Osteocyte (in vitro differentiated cells): ENCODE measurements at regions not wholly inside any gene's neighbourhood (a gene's known extent, or its start where the extent isn't known, plus 50 kb on each side); places are given as distances from the start of the nearest gene placed in this dataset.

Experiments
- DNase-seq: peaks from one replicate; pipeline ENCODE4 v3.0.0; 2021; ENCODE audit warnings: mixed read lengths; ENCODE audit not compliant: unreplicated experiment; ENCODE audit errors: extremely low spot score
- H3K27ac Mint-ChIP-seq: one replicate; pipeline ENCODE4 v1.8.0; 2021; ENCODE audit warnings: mild to moderate bottlenecking, mixed read lengths; ENCODE audit not compliant: unreplicated experiment
- H3K27me3 Mint-ChIP-seq: one replicate; pipeline ENCODE4 v1.8.0; 2021; ENCODE audit warnings: mixed read lengths; ENCODE audit not compliant: unreplicated experiment
- H3K36me3 Mint-ChIP-seq: one replicate; pipeline ENCODE4 v1.8.0; 2021; ENCODE audit warnings: mixed read lengths; ENCODE audit not compliant: unreplicated experiment
- H3K4me1 Mint-ChIP-seq: one replicate; pipeline ENCODE4 v1.8.0; 2021; ENCODE audit warnings: mixed read lengths; ENCODE audit not compliant: unreplicated experiment
- H3K4me3 Mint-ChIP-seq: one replicate; pipeline ENCODE4 v1.8.0; 2021; ENCODE audit warnings: mild to moderate bottlenecking, moderate library complexity, mixed read lengths; ENCODE audit not compliant: unreplicated experiment
- H3K9me3 Mint-ChIP-seq: one replicate; pipeline ENCODE4 v1.8.0; 2021; ENCODE audit warnings: mixed read lengths; ENCODE audit not compliant: unreplicated experiment
- TF ChIP-seq, protein P1 (sequence below): fragments of 200-600 bp; sonication (generic); IDR thresholded peaks from 2 replicates; pipeline ENCODE4 v1.5.0; 2021; ENCODE audit warnings: antibody characterized with exemption, mild to moderate bottlenecking, moderate library complexity

DNA sequence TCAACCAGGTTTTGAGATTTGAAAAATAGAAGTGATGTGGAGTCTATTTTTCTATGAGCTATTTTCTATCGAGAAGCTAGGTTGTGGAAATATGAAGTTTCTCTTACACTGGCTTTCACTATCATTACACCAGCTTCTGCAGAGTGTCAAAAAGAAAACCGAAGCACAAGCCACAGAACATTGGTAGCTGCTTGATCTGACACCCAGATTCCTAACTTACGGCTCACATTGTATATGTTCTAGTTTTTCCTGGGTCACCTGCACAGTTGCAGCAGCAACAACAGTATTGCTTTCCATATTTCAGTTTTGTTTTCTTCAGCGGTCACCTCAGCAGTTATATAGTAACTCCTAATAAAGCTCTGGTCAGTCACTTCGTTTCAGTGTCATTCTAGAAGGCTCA lies 790.1 kb downstream of the PLOD2 start:
- H3K9me3 Mint-ChIP-seq, result peaks cover 7% of the 10 kb centered on the region
- H3K27me3 Mint-ChIP-seq, result no peaks in the 10 kb centered on the region
- DNase-seq, result no peak
- no peaks in the 10 kb centered on the region for H3K36me3 Mint-ChIP-seq
- no peak overlapping the region for H3K27ac Mint-ChIP-seq
- no peaks in the 10 kb centered on the region for H3K4me1 Mint-ChIP-seq
- H3K4me3 Mint-ChIP-seq, result no peak overlapping the region
- TF ChIP-seq, protein P1, sequence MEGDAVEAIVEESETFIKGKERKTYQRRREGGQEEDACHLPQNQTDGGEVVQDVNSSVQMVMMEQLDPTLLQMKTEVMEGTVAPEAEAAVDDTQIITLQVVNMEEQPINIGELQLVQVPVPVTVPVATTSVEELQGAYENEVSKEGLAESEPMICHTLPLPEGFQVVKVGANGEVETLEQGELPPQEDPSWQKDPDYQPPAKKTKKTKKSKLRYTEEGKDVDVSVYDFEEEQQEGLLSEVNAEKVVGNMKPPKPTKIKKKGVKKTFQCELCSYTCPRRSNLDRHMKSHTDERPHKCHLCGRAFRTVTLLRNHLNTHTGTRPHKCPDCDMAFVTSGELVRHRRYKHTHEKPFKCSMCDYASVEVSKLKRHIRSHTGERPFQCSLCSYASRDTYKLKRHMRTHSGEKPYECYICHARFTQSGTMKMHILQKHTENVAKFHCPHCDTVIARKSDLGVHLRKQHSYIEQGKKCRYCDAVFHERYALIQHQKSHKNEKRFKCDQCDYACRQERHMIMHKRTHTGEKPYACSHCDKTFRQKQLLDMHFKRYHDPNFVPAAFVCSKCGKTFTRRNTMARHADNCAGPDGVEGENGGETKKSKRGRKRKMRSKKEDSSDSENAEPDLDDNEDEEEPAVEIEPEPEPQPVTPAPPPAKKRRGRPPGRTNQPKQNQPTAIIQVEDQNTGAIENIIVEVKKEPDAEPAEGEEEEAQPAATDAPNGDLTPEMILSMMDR, result no peak

- H3K36me3 Mint-ChIP-seq, result no peaks in the 10 kb centered on the region
- no peak for DNase-seq
- TF ChIP-seq, protein P1, result no peak
- H3K4me1 Mint-ChIP-seq, result no peaks in the 10 kb centered on the region
- H3K4me3 Mint-ChIP-seq, result no peak overlapping the region
- peaks cover 7% of the 10 kb centered on the region for H3K9me3 Mint-ChIP-seq
- H3K27ac Mint-ChIP-seq, result no peak overlapping the region
- H3K27me3 Mint-ChIP-seq, result peaks cover 3% of the 10 kb centered on the region
These were observed 783.7 kb downstream of the PLOD2 start for GRCh38 chr3:145377301-145377700.

- TF ChIP-seq, protein P1, result no peak
- H3K4me3 Mint-ChIP-seq, result no peak overlapping the region
- H3K27ac Mint-ChIP-seq, result no peak overlapping the region
- no peaks in the 10 kb centered on the region for H3K9me3 Mint-ChIP-seq
- H3K36me3 Mint-ChIP-seq, result no peaks in the 10 kb centered on the region
- no peaks in the 10 kb centered on the region for H3K27me3 Mint-ChIP-seq
- DNase-seq, result no peak
- no peaks in the 10 kb centered on the region for H3K4me1 Mint-ChIP-seq
These were observed 777.6 kb downstream of the PLOD2 start for GRCh38 chr3:145383416-145383815.

- Mint-ChIP-seq H3K36me3 (peaks cover 2% of the 10 kb centered on the region), H3K27ac (no peak overlapping the region), H3K9me3 (peaks cover 5% of the 10 kb centered on the region), H3K4me1 (no peaks in the 10 kb centered on the region), H3K27me3 (no peaks in the 10 kb centered on the region), H3K4me3 (no peak overlapping the region)
- TF ChIP-seq, protein P1, result no peak
- DNase-seq, result no peak
These were observed 776.7 kb downstream of the PLOD2 start for GRCh38 chr3:145384307-145384706.

- Mint-ChIP-seq H3K9me3 (peaks cover 9% of the 10 kb centered on the region), H3K36me3 (peaks cover 2% of the 10 kb centered on the region), H3K4me1 (no peaks in the 10 kb centered on the region), H3K27ac (no peak overlapping the region), H3K27me3 (no peaks in the 10 kb centered on the region), H3K4me3 (no peak overlapping the region)
- no peak for DNase-seq
- TF ChIP-seq, protein P1, result no peak
These were observed 773.8 kb downstream of the PLOD2 start for GRCh38 chr3:145387211-145387610.
